Cardiac muscle cell (in vitro differentiated cells and primary cell): ENCODE measurements at regions not wholly inside any gene's neighbourhood (a gene's known extent, or its start where the extent isn't known, plus 50 kb on each side); places are given as distances from the start of the nearest gene placed in this dataset.

Experiments
- DNase-seq, 2 donors: peaks; one replicate each; pipeline versions ENCODE4 v3.0.0 to v3.0.0-alpha.2; 2010 to 2017; ENCODE audit warnings: low read depth in 1 of 2, low spot score in 1 of 2
- H3K27ac ChIP-seq: fragments of 200-600 bp; sonication (generic); 2 replicates; pipeline ENCODE4 v1.5.1; 2016
- H3K27me3 ChIP-seq: fragments of 200-600 bp; sonication (generic); 2 replicates; pipeline ENCODE4 v1.6.0; 2016; ENCODE audit warnings: control low read depth
- H3K36me3 ChIP-seq: fragments of 200-600 bp; sonication (generic); 2 replicates; pipeline ENCODE4 v1.5.1; 2016; ENCODE audit warnings: control low read depth
- H3K4me1 ChIP-seq: fragments of 200-600 bp; sonication (generic); 2 replicates; pipeline ENCODE4 v1.8.1; 2017; ENCODE audit warnings: low read depth, mild to moderate bottlenecking, mixed run types
- H3K4me3 ChIP-seq: fragments of 200-600 bp; sonication (generic); 2 replicates; pipeline ENCODE4 v1.5.1; 2016; ENCODE audit warnings: mild to moderate bottlenecking
- H3K9me3 ChIP-seq: fragments of 200-600 bp; sonication (generic); 2 replicates; pipeline ENCODE4 v1.5.1; 2017; ENCODE audit warnings: low read depth, mild to moderate bottlenecking, control low read depth
- TF ChIP-seq, protein P1 (sequence below): IDR thresholded peaks from 2 replicates; pipeline ENCODE4 v1.5.1; 2012; ENCODE audit warnings: low read depth, mild to moderate bottlenecking, low read length

DNA sequence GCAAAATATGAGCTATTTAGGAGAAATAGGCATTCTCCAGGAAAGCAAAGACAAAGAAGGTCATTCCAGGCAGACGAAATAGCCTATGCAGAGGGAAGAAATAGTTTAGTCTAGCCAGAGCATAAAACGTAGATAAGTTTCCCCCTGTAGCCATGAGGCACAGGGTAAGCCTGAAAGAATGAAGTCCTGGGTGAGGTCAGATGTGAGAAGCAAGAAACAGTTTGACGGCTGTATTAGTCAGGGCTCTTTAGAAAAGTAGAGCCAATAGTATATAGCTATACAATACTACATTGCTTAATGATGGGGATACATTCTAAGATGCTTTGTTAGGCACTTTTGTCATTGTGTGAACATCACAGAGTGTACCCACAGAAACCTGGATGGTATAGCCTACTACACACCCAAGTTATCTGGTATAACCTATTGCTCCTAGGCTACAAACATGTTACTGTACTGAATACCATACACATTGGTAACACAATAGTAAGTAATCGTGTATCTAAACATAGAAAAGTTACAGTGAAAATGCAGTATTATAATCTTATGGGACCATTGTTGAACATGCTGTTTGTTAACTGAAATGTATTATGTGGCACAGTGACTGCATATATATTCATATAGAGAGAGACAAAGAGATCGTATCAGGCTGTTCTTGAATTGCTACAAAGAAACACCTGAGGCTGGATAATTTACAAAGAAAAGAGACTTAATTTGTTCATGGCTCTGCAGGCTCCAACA is 59.3 kb upstream of the WDFY2 start:
- H3K36me3 ChIP-seq: no peaks in the 10 kb centered on the region
- no peaks in the 10 kb centered on the region for H3K27me3 ChIP-seq
- no peak overlapping the region for H3K4me3 ChIP-seq
- no peaks in the 10 kb centered on the region for H3K4me1 ChIP-seq
- no peaks in the 10 kb centered on the region for H3K9me3 ChIP-seq
- TF ChIP-seq, protein P1, sequence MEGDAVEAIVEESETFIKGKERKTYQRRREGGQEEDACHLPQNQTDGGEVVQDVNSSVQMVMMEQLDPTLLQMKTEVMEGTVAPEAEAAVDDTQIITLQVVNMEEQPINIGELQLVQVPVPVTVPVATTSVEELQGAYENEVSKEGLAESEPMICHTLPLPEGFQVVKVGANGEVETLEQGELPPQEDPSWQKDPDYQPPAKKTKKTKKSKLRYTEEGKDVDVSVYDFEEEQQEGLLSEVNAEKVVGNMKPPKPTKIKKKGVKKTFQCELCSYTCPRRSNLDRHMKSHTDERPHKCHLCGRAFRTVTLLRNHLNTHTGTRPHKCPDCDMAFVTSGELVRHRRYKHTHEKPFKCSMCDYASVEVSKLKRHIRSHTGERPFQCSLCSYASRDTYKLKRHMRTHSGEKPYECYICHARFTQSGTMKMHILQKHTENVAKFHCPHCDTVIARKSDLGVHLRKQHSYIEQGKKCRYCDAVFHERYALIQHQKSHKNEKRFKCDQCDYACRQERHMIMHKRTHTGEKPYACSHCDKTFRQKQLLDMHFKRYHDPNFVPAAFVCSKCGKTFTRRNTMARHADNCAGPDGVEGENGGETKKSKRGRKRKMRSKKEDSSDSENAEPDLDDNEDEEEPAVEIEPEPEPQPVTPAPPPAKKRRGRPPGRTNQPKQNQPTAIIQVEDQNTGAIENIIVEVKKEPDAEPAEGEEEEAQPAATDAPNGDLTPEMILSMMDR: no peak
- no peak overlapping the region for H3K27ac ChIP-seq
- DNase-seq: peak in 1 of 2 donors; percentile 44

DNA sequence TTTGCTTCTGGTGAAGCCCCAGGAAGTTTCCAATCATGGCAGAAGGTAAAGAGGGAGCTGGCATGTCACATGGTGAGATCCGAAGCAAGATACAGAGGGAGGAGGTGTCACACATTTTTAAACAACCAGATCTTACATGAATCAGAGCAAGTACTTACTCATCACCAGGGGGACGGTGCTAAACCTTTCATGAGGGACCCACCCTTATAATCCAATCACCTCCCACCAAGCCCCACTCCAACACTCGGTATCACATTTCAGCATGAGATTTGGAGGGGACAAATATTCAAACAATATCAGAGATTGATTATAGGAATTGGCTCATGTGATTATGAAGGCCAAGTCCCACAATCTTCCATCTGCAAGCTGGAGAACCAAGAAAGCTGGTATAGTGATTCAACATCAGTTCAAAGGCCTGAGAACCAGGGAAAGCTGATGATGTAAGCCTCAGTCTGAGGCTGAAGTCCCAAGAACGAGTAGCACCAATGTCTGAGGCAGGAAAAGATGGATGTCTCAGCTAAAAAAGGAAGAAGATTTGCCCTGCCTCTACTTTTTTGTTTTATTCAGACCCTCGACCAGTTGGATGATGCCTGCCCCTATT is 58.6 kb upstream of the WDFY2 start:
- TF ChIP-seq, protein P1: no peak
- H3K36me3 ChIP-seq: no peaks in the 10 kb centered on the region
- no peak for DNase-seq
- no peak overlapping the region for H3K27ac ChIP-seq
- H3K4me3 ChIP-seq: no peak overlapping the region
- H3K27me3 ChIP-seq: no peaks in the 10 kb centered on the region
- no peaks in the 10 kb centered on the region for H3K4me1 ChIP-seq
- no peaks in the 10 kb centered on the region for H3K9me3 ChIP-seq

DNA sequence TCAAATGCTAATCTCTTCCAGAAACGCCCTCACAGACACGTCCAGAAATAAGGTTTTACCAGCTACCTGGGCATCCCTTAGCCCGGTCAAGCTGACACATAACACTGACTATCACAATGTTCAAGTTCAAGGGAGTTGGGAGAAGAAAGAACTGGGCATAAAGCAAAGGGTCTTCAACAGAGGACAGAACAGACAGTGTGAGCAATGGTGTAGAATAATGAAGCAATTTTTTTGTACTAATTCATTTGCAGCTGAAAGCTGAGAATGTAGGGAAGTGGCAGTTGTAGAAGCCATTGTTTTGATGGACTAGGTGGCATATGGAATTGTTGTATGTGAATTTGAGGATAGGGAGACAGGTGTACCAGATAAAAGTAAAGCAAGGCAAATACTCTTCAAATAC is 58.1 kb upstream of the WDFY2 start:
- no peaks in the 10 kb centered on the region for H3K9me3 ChIP-seq
- no peak for DNase-seq
- H3K27ac ChIP-seq: no peak overlapping the region
- no peaks in the 10 kb centered on the region for H3K27me3 ChIP-seq
- no peak overlapping the region for H3K4me3 ChIP-seq
- H3K4me1 ChIP-seq: no peaks in the 10 kb centered on the region
- H3K36me3 ChIP-seq: no peaks in the 10 kb centered on the region
- TF ChIP-seq, protein P1: no peak

DNA sequence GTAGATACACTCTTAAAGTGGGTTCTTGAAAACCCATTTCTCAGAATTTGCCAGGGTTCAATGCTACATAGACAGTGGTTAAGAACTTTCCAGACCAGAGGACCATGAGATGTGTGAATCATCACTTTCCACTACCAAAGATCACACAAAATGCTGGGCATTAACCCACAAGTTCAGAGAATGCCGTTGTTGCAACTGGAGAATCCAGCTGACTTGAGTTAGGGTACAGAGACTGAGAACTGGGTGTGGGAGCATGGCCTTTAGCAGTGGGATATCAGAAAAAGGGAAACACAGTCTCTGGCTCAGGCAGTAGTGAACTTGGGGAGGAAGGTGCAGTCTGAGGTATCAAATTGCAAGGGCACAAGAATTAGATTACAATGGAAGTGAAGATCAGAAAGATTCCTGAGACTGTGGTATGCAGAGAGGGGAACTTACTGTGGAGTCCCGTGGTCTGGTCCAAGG is 51.5 kb upstream of the WDFY2 start:
- no peaks in the 10 kb centered on the region for H3K4me1 ChIP-seq
- no peaks in the 10 kb centered on the region for H3K27me3 ChIP-seq
- DNase-seq: no peak
- H3K9me3 ChIP-seq: no peaks in the 10 kb centered on the region
- no peaks in the 10 kb centered on the region for H3K36me3 ChIP-seq
- TF ChIP-seq, protein P1: no peak
- H3K4me3 ChIP-seq: no peak overlapping the region
- no peak overlapping the region for H3K27ac ChIP-seq

DNA sequence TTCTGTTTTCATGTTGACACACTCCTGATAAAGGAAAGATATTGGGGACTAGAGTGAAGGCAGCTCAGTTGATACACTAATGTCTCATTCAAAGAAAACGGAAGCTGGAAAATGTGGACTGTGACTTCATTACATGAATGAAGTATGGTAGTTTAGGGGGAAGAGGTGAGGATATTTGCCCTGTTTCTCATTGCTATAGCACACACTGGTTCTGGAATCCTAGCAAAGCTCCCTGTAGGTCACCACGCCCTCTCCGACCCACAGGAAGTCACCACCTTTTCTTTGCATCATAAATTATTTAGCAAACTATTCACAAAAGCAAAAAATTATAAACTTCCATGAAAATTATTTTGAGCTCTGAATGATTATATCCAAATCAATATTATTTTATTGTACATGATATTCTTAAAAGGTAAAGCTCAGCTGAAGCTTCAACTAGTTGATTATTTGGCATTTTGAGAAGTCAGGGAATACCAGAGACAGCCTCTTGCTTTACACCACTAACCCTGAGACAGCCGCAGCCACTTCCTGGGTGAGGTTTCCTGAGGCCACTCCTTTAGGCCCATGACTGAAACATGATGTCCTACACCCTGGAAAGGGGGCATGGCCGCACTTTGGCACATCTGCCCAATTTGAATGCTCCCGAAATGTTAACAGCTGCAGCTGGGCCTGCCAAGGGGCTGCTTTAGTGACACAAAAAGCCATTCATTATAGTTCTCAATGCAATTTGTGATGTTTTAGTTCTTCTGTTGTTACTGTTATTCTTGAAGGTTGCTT is 50.0 kb upstream of the WDFY2 start:
- DNase-seq: no peak
- Histone ChIP-seq H3K27ac (no peak overlapping the region), H3K27me3 (no peaks in the 10 kb centered on the region), H3K4me1 (no peaks in the 10 kb centered on the region), H3K4me3 (no peak overlapping the region), H3K9me3 (no peaks in the 10 kb centered on the region), H3K36me3 (no peaks in the 10 kb centered on the region)
- TF ChIP-seq, protein P1: no peak
